GM21423 (cell line): ENCODE measurements at regions not wholly inside any gene's neighbourhood (a gene's known extent, or its start where the extent isn't known, plus 50 kb on each side); places are given as distances from the start of the nearest gene placed in this dataset.
"Not testable (repeated sequence)": the region's sequence is repeated elsewhere in the genome, so short reads cannot be mapped to it uniquely, and the experiment has no call there.

Experiments
- ATAC-seq: cut with Tn5 transposase; IDR thresholded peaks from one replicate; pipeline ENCODE4 v1.9.1; 2021; ENCODE audit warnings: mild to moderate bottlenecking, moderate library complexity; ENCODE audit not compliant: unreplicated experiment

DNA sequence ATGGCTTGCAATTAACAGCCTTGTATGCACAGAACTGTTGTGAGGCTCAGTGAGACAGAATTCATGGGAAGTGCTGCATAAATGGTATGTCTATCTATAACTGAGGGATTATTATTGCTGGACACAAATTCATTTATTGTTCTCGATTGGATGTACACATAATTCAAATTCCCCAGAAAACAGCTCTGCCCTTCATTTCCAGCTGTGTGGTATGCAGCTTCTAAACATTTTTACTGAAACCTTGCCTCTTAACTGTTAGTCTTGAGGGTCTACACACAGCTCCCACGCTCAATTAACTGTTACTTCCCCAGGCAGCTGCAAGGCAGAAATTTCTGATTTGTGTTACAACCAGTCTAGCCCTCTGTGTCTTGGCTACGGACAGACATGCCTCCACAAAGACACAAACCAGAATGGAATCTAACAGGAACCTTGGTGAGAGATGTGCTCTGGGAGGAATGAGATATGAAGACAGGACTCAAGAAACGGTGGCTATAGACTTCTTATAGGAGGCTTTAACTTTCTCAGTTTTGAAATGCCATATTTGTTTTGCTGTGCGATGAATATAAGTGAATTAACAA lies 139.7 kb upstream of the TBL1XR1 start:
- no peak for ATAC-seq

DNA sequence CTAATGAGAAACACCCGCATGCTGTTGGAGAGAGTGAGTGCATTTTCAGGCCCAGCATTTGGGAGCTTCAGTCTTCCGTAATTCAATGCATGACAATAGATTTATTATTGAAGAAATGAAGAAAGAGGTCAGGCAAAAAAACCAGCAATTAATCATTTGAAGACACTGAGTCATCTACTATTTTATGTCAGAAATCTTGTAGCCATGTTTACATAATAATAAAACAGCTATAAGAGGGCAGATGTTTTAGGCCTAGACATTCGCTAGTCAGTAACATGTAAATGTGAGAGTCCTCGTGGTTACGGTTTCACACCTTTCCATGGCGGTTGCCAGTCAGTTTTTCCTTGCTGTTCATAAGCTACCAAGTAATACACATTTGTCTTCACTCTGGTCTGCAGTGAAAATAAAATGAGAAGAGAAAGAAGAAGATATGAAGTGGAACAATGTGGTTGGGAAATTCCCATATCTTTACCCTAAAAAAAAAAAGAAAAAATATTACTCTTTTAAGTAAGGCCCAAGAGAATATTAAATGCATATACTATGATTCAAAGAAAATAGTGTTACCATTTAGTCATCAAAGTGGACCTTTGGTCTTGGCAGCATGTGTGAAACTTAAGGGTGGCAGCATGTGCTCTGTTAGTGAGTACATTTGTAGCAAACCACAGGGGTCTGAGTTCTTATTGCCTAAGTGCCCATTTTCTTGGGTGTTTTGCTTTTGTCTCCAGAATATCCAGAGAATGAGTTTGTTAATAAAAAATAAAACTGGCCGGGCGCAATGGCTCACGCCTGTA lies 140.5 kb upstream of the TBL1XR1 start:
- peak; percentile 86 for ATAC-seq

DNA sequence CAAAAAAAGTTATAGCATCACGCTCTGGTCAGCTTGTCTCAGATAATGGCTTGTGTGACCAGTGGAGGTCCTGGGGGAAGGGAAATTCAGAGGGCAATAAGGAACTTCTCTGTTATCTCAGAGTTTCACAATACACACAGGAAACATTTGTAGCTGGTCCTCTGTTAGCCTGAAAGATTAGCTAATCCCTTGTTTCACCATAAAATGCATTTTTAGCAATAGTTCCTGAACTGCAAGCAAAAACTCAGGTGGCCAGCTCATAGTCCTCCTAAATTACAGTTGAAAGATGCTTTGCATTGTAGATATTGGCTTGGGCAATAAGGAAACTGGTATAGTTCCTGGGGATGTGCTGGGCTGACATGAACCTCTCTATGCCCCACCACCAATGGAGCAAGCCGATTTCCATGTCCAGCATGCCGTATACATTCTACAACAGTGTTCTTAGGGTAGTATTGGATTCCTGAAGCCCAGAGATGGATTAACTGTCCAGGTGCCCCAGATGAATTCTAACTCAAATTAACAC lies 141.5 kb upstream of the TBL1XR1 start:
- ATAC-seq, result peak; percentile 44

DNA sequence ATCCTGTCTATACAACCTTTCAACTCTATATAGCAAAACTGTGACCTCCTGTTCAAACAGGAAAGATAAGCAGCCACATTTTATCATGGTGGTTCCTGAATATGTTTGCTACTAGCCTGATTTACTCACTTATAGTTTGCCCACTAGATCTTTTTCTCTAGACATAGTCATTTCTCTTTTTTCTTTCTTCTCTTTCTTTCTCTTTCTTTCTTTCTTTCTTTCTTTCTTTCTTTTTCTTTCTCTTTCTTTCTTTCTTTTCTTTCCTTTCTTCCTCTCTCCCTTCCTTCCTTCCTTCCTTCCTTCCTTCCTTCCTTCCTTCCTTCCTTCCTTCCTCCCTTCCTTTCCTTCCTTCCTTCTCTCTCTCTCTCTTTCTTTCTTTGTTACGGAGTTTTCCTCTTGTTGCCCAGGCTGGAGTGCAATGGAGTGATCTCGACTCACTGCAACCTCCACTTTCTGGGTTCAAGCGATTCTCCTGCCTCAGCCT lies 142.0 kb upstream of the TBL1XR1 start:
- peak; percentile 13 for ATAC-seq

DNA sequence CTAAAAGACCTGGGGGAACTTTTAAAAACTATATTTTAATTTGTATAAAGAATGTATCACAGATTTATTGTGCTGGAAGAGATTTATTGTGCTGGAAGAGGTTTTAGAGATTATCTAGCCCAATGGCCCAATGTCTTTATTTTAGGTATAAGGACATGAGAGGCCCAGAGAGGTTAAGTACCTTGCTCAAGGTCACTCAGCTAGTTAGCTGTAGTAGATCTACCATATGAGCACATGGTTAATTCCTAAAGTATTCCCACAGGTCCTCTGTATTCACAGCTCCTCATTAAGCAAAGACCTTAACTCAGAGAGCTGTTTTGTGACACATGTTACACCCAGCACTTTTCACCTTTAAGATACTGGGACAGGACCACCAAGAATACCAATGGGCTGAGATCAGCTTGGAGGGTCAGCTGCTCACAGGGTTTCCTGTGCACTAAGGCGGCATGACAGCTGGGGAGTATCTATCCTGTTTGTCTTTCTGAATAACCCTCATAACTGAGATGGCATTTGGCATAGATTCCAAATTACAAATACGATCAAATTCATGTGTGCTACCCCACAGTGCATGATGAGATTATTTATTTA lies 143.1 kb upstream of the TBL1XR1 start:
- no peak for ATAC-seq

DNA sequence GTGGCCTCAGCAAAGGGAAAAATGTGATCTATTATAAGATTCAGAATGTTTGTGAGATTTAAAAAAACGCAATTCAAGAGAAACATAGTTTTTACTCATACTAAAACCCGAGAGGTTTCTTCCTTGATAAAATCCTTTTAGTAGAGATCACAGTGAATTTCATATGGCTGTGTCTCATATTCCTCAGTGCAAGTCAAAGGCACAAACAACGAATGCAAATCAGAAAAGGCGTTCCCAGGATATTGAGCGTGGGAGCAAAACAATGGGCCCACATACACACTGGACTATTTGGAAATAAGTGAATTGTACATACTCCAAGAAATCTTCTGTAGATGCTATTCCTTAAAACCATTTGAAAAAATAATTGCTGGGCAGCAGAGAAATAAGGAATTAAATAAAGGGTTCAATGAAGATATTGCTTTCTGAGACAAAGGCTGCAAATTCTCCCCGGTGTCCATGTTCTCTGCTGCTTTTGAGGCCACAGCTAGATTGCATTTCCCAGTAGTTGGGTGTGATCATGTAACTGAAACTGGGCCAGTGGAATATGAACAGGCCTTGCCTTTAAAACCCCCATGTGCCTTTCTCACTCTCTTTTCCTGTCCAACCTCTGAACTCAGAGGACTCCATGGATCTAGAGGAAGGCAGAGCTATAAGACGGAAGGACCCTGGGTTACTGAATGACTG lies 144.6 kb upstream of the TBL1XR1 start:
- no peak for ATAC-seq

DNA sequence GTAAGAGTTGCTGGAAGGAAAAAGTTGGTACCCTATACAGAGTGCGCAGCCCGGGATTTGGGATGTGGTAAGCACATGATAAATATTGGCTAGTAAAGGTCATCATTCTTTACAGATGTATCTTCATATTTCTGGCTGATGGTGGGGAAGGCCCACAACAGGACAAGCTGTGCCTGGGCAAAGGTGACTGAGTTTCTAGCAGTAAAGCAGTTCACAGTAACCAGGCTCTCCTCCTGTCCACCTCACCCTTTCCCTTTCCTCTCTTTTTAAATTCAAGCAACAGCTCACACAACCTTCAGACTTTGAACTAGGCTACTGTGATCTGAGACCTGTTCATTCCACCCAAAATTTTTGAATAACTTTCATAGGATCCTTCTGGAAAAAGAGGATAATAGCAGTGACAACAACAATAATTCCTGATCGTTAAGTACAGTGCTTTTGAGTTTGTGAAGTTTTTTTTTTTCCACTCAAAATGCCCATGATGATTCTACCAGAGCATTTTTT lies 145.9 kb upstream of the TBL1XR1 start:
- no peak for ATAC-seq

DNA sequence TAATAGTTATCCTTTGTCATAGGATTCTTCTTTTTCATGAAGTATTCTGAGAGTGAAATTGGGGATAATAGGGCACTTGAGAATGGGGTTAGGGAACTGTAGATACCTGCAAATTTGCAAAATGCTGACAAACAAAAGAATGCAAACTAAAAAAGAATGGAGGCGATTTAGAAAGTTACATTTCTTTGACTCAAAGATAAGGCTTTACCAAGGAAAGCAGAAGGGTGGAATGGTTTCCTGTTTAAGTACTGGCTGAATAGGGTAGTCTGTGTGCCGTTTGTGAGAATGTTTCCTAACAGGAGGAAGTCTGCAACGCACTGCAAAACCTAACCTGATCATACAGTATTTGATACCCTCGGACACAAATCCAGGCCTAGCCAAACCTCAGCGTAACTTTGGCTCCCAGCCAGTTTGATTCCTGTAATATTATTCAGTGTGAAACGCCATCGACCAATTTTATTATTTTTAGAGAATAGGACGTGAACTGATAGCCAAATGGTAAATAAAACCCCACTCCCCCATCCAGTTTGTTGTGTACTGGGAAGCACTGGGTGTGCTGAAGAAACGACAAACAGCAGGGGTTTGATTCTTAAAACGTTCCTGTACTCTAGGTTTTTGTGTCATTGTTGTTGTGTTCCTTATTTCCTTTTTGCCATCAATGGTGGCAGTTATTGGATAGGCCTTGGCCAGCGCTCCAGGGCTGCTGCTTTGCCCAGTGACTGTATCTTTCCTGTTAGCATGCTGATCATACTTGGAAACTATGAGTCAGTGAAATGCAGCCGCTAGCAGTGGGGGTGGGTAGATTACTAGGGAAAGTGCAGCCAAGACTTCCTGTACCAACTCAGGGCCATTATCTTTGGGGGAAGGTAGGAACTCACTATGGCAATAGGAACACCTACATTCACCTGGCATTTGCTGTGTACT lies 148.0 kb upstream of the TBL1XR1 start:
- peak; percentile 84 for ATAC-seq

DNA sequence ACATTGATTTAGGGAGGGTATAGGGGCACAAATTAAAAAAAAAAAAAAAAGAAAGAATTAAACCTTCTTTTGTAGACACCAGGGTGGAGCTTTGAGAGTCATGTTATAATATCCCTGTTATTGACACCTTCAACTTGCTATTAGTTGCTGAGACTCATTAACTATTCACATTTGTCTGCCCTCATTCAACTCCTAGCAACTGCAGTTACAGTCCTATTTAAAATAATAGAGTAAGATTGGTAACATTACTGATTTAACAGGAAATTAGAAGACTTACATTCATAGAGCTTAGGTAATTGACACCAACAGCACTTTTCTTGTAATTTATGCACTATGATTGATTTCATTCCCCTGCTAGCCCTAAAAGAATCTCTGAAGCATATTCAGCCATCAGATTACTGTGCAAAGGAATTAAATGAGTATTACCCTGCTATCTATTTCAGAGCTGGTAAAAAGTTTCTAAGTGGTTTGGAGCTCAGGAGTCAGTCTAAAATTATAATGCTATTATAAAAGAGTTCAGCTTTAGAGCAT lies 148.8 kb upstream of the TBL1XR1 start:
- peak; percentile 2 for ATAC-seq

DNA sequence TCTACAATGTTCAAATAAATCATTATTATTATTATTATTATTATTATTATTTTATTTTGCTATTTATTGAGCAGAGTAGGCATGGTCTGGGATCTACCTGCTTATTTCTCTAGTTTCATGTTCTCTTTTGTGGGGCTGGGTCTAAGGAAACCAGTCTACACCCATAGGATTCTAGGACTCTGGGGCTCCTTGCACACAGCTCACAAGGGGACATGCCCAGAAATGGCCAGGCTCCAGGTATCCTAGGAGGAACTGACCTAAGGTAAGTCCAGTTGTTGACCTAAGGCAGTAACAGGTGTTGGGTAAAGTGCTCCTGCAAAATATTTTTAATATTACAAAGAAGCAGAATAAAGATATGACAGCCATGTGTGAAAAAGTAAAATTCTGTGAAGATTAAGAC lies 149.6 kb upstream of the TBL1XR1 start:
- ATAC-seq, result no peak

DNA sequence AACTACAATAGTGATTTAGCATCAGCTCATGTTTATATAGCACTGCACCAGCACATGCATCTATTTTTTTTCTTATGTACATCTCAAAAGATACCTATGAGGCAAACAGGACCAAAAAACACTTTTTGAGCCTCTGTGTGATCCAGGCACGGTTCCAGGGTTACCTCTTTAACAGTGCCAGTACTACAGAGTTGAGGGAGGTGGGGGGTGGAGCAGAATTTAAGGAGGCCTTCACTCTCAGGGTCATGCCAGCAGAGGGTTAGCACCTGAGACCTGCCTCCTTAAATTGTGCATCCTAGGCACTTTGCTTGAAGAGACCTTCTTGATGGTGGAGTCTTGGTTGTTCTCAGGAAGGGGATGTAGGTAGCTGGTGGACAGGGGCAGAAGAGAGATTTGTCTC lies 150.3 kb upstream of the TBL1XR1 start:
- no peak for ATAC-seq

DNA sequence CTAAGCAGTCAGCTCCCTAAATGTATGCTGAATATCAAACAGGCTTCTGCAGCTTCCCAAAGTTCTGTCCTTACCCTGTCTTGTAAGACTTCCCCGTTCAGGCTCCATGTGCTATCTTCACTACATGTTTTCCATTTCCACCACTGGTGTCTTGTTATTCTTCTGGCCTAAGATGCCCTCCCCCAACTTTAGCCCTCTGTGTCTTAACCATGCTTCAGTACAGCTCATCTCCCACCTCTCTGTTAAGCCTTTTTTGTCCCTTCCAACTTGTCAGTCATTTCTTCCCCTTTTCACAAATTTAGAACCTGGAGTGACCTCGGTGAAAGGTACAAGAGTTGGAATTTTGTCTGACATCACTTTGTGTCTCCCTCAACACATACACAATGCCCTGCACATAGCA lies 151.7 kb upstream of the TBL1XR1 start:
- no peak for ATAC-seq

DNA sequence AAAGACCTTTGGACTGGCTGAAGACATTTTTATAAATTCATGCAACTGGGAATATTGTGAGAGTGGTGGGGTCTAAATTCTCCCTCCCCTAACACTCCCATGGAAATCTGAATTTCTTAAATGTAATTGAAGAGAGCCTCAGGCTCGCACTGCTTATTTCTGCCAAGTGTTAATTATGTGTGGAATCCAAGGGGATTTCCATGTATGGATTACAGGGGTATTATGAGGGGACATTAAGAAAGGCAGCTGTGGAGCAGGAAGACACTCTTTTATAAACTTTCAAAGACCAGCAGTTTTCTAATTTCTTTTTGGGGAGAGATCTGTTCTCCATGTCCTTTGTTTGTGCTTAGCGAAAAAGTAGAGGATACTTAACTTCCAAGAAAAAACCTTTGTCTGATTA lies 152.1 kb upstream of the TBL1XR1 start:
- ATAC-seq, result no peak

DNA sequence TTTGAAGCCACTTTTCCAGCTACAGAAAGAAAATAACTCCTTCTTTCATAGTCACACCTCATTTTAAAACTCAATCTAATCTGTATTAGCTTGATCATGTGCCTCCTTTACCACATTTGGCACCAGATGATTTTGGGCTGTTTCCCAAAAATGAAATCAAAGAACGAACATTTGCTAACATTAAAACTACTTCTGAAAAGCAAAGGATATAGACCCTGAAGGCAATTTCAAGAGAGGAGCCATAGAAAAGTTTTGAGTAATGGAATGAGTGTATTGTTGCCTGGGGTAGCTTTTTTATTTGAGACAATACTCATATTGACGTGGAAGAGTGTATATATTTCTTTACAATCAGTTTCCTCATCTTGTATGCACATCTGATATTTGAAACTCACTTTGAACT lies 152.8 kb upstream of the TBL1XR1 start:
- ATAC-seq, result no peak

DNA sequence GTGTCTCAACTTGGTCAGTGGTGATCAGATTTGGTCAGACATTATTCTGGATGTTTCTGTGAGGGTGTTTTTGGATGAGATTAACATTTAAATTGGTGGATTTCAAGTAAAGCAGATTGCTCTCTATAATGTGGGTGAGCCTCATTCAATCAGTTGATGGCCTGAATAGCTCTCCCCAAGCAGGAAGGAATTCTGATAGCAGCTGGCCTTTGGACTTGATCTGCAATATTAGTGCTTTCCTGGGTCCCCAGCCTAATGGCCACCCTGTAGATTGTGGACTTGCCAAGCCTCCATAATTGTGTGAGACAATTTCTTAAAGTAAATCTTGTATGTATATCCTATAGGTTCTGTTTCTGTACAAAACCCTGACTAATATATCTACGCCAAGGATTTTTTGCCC lies 153.9 kb upstream of the TBL1XR1 start:
- ATAC-seq, result no peak

DNA sequence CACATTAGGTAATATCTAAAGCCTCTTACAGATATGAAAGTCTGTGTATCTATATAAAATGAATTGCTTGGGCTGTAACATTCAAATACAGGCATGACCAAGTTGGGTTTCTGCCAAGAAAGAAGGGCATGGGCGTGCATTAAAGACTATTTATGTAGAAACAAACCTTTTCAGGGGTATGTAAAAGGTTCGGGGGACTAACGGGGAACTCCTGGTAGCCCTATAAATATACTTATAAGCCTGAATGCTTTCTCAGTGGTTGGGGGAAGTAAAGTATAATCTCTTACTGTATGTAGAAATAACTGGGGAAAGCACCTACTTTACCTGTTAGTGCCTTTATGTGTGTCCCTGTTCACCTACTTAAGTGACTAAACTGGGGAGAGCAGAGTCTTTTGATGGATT lies 154.5 kb upstream of the TBL1XR1 start:
- ATAC-seq, result peak; percentile 98

DNA sequence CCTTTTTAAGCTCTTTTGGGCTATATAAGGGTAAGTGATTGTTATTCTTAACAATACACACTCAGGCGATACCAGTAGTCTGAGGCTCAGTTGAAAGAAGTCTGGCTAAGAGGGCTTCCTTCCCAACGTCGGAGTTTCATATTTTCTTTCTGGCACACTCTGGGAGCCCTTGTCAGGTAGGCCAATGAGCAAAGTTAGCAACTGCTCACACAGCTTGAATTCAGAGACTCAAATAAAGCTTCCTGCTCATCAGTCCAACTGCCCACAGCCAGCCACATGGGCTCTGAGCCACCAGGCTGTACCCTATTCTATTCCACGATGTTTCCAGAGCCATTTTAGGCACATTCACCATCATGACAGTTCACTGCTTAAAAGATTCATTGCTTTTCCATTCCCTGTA lies 155.1 kb upstream of the TBL1XR1 start:
- no peak for ATAC-seq

DNA sequence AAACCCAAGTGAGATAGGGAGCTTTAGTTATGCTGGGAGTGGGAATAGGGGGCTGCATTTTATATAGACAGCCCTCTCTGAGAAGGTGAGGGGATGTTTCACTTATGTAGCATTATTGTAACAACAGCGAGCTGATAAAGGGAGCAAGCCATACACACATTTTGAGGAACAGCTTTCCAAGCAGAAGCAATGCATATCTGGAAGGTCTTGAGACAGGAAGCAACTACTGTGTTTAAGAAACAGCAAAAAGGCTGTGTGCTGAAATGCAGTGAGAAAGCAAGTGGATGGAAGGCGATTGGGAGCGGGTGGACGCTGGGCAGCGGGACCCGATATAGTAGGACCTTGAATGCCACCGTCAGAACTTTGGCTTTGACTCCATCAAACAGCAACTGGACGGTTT lies 155.9 kb upstream of the TBL1XR1 start:
- no peak for ATAC-seq

DNA sequence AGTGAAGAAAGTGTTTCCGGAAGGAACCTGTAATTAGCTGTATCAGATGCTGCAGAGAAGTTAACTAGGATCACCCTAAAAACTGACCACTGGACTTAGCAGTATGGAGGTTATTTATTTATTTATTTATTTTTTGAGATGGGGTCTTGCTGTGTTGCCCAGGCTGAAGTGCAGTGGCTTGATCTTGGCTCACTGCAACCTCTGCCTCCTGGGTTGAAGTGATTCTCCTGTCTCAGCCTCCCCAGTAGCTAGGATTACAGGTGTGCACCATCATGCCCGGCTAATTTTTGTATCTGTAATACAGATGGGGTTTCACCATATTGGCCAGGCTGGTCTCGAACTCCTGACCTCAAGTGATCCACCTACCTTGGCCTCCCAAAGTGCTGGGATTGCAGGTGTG lies 156.6 kb upstream of the TBL1XR1 start:
- ATAC-seq, result not testable (repeated sequence)

DNA sequence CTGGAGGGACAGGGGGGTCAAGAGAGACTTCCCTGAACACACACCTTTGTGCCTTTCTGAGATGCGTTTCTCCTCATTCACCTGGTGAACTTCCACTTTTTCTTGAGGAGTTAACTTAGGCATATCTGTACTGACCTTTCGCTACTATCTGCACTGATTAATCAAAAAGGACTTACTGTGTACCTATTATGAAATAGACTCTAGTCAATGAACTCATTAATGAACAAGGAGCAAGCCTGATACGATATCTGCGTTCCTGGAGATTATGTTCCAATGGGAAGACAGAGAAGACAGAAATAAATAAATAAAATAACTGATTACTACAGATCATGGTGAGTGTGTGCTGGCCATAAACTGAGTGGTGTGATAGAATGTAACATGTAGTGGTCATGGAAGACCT lies 157.2 kb upstream of the TBL1XR1 start:
- no peak for ATAC-seq
